OCI-LY7 (cell line): ENCODE measurements at regions not wholly inside any gene's neighbourhood (a gene's known extent, or its start where the extent isn't known, plus 50 kb on each side); places are given as distances from the start of the nearest gene placed in this dataset.

Experiments
- BruUV-seq: library from RNA; stranded (reverse); fragments of 400-500 nt; replicated peaks from 2 replicates; lab custom pipeline; 2021; lab: Mats Ljungman, UMichigan
- CTCF ChIA-PET: fragments of 300-600 bp; sonication (Branson Sonifier 250); formaldehyde crosslinking; loops from one replicate; lab custom pipeline; 2022; ENCODE audit warnings: antibody characterized with exemption; ENCODE audit not compliant: unreplicated experiment; lab: Charles Lee
- POLR2A ChIA-PET: fragments of 300-600 bp; sonication (Branson Sonifier 250); formaldehyde crosslinking; loops from one replicate; lab custom pipeline; 2022; ENCODE audit warnings: antibody characterized with exemption; lab: Charles Lee
- DNase-seq: peaks from one replicate; pipeline ENCODE4 v3.0.0-alpha.2; 2015; ENCODE audit warnings: low spot score
- H2AFZ ChIP-seq: fragments of 200-600 bp; sonication (generic), shearing (Covaris generic); 2 replicates; pipeline ENCODE4 v1.6.1; 2014; ENCODE audit warnings: mild to moderate bottlenecking, antibody characterized with exemption, low read length, moderate library complexity
- H3K27ac ChIP-seq: fragments of 200-600 bp; sonication (generic); 2 replicates; pipeline ENCODE4 v1.5.1; 2014; ENCODE audit warnings: mixed run types, low read depth, mild to moderate bottlenecking, moderate library complexity, low read length, inconsistent platforms; ENCODE audit not compliant: poor library complexity, severe bottlenecking
- H3K36me3 ChIP-seq: fragments of 200-600 bp; sonication (generic); 2 replicates; pipeline ENCODE4 v1.6.1; 2014; ENCODE audit warnings: mild to moderate bottlenecking, antibody characterized with exemption, low read length, moderate library complexity, mixed read lengths; ENCODE audit not compliant: insufficient read depth
- H3K4me1 ChIP-seq: fragments of 200-600 bp; sonication (generic); 2 replicates; pipeline ENCODE4 v1.5.1; 2014; ENCODE audit warnings: mild to moderate bottlenecking, low read length; ENCODE audit not compliant: insufficient read depth, poor library complexity, severe bottlenecking
- H3K4me2 ChIP-seq: fragments of 200-600 bp; sonication (generic); 2 replicates; pipeline ENCODE4 v1.6.1; 2014; ENCODE audit warnings: mild to moderate bottlenecking, low read length
- H3K4me3 ChIP-seq: fragments of 200-600 bp; sonication (generic); 2 replicates; pipeline ENCODE4 v1.5.1; 2014; ENCODE audit warnings: mild to moderate bottlenecking, low read depth, low read length; ENCODE audit not compliant: poor library complexity, severe bottlenecking
- H3K79me2 ChIP-seq: fragments of 200-600 bp; sonication (generic); 2 replicates; pipeline ENCODE4 v1.6.1; 2016; ENCODE audit warnings: low read depth, mild to moderate bottlenecking, low read length, moderate library complexity, mixed read lengths; ENCODE audit not compliant: insufficient read depth
- H3K9me2 ChIP-seq: fragments of 200-600 bp; sonication (generic); 2 replicates; pipeline ENCODE4 v1.6.1; 2016; ENCODE audit warnings: mild to moderate bottlenecking, low read length, mixed read lengths; ENCODE audit not compliant: insufficient read depth
- H3K9me3 ChIP-seq: fragments of 200-600 bp; sonication (generic); 2 replicates; pipeline ENCODE4 v1.6.1; 2014; ENCODE audit warnings: mild to moderate bottlenecking, mixed run types, low read length, mixed read lengths
- H4K20me1 ChIP-seq: fragments of 200-600 bp; sonication (generic); 2 replicates; pipeline ENCODE4 v1.6.1; 2014; ENCODE audit warnings: mild to moderate bottlenecking, antibody characterized with exemption, low read length, moderate library complexity, mixed read lengths; ENCODE audit not compliant: insufficient read depth
- CTCF ChIP-seq: fragments of 200-600 bp; sonication (generic); conservative IDR thresholded peaks from 2 replicates; pipeline ENCODE4 v1.5.1; 2014; ENCODE audit warnings: mild to moderate bottlenecking, antibody characterized with exemption, low read length, moderate library complexity, mixed read lengths
- EZH2phosphoT487 ChIP-seq: fragments of 200-600 bp; sonication (generic); IDR thresholded peaks from 2 replicates; pipeline ENCODE4 v1.6.1; 2018; ENCODE audit warnings: low read depth, borderline replicate concordance, mild to moderate bottlenecking, mixed run types, antibody characterized with exemption, low read length, moderate library complexity, mixed read lengths
- intact Hi-C: fragments of 100-400 bp; cut with micrococcal nuclease; formaldehyde crosslinking; loops from one replicate; pipeline ENCODE4 v1.10.0; 2022; ENCODE audit not compliant: unreplicated experiment

DNA sequence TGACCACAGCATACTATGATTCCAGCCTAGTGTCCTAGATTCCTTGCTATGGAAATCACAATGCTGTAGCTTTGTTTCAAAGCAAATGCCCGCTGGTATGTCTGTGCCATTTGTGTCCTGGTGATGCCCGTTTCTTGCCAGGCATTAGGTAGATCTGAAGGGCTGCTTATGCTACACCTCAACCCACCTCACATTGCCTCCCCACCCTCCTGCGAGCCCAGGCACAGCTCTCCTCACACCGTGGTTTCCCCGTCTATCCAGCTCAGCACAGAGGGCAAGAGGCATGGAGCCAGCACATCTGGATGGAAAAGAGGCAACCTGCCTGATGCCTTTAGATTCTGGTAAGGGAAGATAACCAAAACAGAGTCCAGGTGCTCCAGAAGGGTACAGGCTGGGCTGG, 307.4 kb upstream of the B3GAT1 start:
- H3K79me2 ChIP-seq = no peaks in the 10 kb centered on the region
- BruUV-seq = no TSS peak
- H3K4me3 ChIP-seq = no peak overlapping the region
- no peak for DNase-seq
- H2AFZ ChIP-seq = no peak overlapping the region
- H3K4me2 ChIP-seq = no peak overlapping the region
- CTCF ChIA-PET = interaction anchor here (0.6 kb wide), 1 partner anchor 41 kb away, joined by 6 read pairs; no protein-coding TSS in a partner anchor
- no peaks in the 10 kb centered on the region for H3K9me2 ChIP-seq
- intact Hi-C loops = no loop called here
- no peaks in the 10 kb centered on the region for H3K36me3 ChIP-seq
- TF ChIP-seq CTCF (no peak), EZH2phosphoT487 (no peak)
- H3K4me1 ChIP-seq = no peaks in the 10 kb centered on the region
- H3K27ac ChIP-seq = no peak overlapping the region
- H3K9me3 ChIP-seq = no peaks in the 10 kb centered on the region
- no peaks in the 10 kb centered on the region for H4K20me1 ChIP-seq
- POLR2A ChIA-PET = no interaction called here

- H3K4me3 ChIP-seq = no peak overlapping the region
- no peaks in the 10 kb centered on the region for H3K4me1 ChIP-seq
- H3K27ac ChIP-seq = no peak overlapping the region
- no TSS peak for BruUV-seq
- no peak for TF ChIP-seq CTCF
- no peaks in the 10 kb centered on the region for H4K20me1 ChIP-seq
- H2AFZ ChIP-seq = no peak overlapping the region
- intact Hi-C loops = no loop called here
- DNase-seq = no peak
- ChIA-PET POLR2A (interaction anchor here (0.6 kb wide), 1 partner anchor 57 kb away, joined by 4 read pairs; no protein-coding TSS in a partner anchor), CTCF (no interaction called here)
- H3K9me3 ChIP-seq = no peaks in the 10 kb centered on the region
- H3K9me2 ChIP-seq = no peaks in the 10 kb centered on the region
- H3K36me3 ChIP-seq = no peaks in the 10 kb centered on the region
- H3K4me2 ChIP-seq = no peak overlapping the region
- H3K79me2 ChIP-seq = no peaks in the 10 kb centered on the region
Observed at GRCh38 chr11:134716582-134716981, 304.5 kb upstream of the B3GAT1 start.

DNA sequence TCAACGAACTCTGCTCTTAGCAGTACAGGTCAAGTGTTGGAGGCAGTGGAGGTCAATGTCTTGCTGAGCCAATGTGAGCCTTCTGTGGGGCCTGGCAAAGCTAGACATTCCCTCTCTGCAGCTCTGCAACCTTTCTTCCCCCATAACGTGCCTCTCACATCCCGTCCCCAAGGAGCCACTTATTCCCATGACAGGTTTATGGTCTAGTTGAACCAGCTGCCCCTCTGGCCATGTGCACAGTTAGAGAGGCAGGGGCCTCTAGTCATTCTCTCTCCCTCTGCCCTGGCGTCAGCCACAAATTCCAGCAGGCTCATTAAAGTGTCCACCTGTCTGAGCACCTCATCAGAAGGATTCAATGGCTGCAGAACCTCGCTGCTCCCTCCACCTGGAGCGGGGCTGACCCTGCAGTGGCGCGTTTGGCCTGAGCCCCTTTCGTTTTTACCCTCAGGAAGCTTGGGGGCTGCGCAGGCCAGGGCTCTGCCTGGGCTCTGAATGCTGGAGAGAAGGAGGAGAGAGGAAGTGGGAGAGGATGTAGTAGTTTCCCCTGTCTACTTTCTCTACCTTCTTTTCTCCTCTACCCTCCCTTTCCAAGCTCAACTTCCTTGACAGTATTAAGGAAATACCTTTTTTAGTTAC, 302.1 kb upstream of the B3GAT1 start:
- Histone ChIP-seq H3K4me1 (no peaks in the 10 kb centered on the region), H3K27ac (no peak overlapping the region), H3K9me3 (no peaks in the 10 kb centered on the region), H2AFZ (no peak overlapping the region), H4K20me1 (no peaks in the 10 kb centered on the region), H3K9me2 (no peaks in the 10 kb centered on the region), H3K4me3 (no peak overlapping the region), H3K36me3 (no peaks in the 10 kb centered on the region), H3K79me2 (no peaks in the 10 kb centered on the region), H3K4me2 (no peak overlapping the region)
- TF ChIP-seq CTCF (no peak), EZH2phosphoT487 (no peak)
- intact Hi-C loops = no loop called here
- no peak for DNase-seq
- no TSS peak for BruUV-seq
- CTCF ChIA-PET = no interaction called here
- POLR2A ChIA-PET = no interaction called here
